Naive B cell (primary cell): ENCODE measurements at regions not wholly inside any gene's neighbourhood (a gene's known extent, or its start where the extent isn't known, plus 50 kb on each side); places are given as distances from the start of the nearest gene placed in this dataset.

ENCODE experiments used
- ATAC-seq, 2 donors: fragments of 150-1000 bp; cut with Tn5 transposase; 2 replicates each; pipeline ENCODE4 v1.10.0; 2021; ENCODE audit warnings: low read depth in 2 of 2, mild to moderate bottlenecking in 2 of 2, moderate library complexity in 2 of 2
- DNase-seq: peaks from one replicate; pipeline ENCODE4 v3.0.0; 2022
- H3K27ac Mint-ChIP-seq, 6 donors: one replicate each; pipeline ENCODE4 v1.8.0; 2020 to 2022; ENCODE audit warnings: mild to moderate bottlenecking in 6 of 6, mixed read lengths in 6 of 6, moderate library complexity in 5 of 6, inconsistent platforms in 2 of 6
- H3K27me3 Mint-ChIP-seq, 3 donors: one replicate each; pipeline ENCODE4 v1.8.0; 2021 to 2022; ENCODE audit warnings: mixed read lengths in 3 of 3, mild to moderate bottlenecking in 1 of 3
- H3K36me3 Mint-ChIP-seq, 2 donors: one replicate each; pipeline ENCODE4 v1.8.0; 2020 to 2022; ENCODE audit warnings: mixed read lengths in 2 of 2, inconsistent platforms in 1 of 2, mild to moderate bottlenecking in 1 of 2
- H3K4me1 Mint-ChIP-seq, 3 donors: one replicate each; pipeline ENCODE4 v1.8.0; 2020 to 2022; ENCODE audit warnings: mixed read lengths in 3 of 3, inconsistent platforms in 1 of 3, mild to moderate bottlenecking in 1 of 3, moderate library complexity in 1 of 3
- H3K4me3 Mint-ChIP-seq, 8 donors: one replicate each; pipeline ENCODE4 v1.8.0; 2020 to 2022; ENCODE audit warnings: mild to moderate bottlenecking in 8 of 8, mixed read lengths in 8 of 8, moderate library complexity in 8 of 8, inconsistent platforms in 2 of 8
- H3K9me3 Mint-ChIP-seq, 7 donors: one replicate each; pipeline ENCODE4 v1.8.0; 2020 to 2022; ENCODE audit warnings: mixed read lengths in 7 of 7, mild to moderate bottlenecking in 5 of 7, inconsistent platforms in 2 of 7, moderate library complexity in 1 of 7

DNA sequence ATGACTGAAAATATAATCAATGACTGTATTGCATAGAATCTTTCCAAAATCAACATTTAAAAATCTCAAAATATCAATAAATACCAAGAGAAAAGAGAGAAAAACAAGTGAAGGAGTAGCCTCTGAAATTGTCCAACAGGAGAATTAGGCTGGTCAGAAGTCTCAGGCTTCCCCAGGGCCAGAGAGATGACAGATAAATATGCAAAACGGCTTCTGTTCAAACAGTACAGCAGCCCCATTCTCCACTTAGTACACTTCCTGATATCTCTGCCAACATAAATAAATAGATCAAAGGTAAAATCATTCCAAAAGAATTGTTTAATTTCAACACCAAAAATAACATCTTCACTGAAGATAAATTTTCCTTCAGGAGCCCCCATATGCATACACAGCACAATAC is 204.7 kb upstream of the GABRA2 start:
- H3K4me1 Mint-ChIP-seq: no peaks in the 10 kb centered on the region
- H3K27ac Mint-ChIP-seq: no peak overlapping the region
- ATAC-seq (no peak), DNase-seq (no peak)
- H3K9me3 Mint-ChIP-seq: peaks cover 0 to 10% (median 5%) of the 10 kb centered on the region in 7 donors
- no peaks in the 10 kb centered on the region for H3K36me3 Mint-ChIP-seq
- H3K27me3 Mint-ChIP-seq: no peaks in the 10 kb centered on the region
- H3K4me3 Mint-ChIP-seq: no peak overlapping the region

DNA sequence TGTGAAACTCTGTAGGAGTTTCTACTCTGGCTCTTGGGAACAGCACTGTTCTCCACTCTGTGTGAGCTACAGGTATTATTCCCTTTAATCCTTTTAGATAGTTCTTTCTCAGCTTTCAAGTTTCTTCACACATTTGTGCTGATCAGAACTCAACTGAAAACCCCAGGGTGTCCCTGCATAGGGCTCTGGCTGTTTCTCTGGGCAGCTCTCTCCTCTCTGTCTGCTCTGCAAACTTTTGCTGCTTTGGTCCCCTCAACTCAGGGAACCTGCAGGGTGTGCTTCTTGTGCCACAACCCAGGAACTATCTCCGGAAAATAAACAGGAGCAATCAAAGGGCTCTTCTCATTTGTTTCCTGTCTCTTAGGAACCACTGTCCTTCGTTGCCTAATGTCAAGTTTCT is 196.6 kb upstream of the GABRA2 start:
- no peaks in the 10 kb centered on the region for H3K4me1 Mint-ChIP-seq

DNA sequence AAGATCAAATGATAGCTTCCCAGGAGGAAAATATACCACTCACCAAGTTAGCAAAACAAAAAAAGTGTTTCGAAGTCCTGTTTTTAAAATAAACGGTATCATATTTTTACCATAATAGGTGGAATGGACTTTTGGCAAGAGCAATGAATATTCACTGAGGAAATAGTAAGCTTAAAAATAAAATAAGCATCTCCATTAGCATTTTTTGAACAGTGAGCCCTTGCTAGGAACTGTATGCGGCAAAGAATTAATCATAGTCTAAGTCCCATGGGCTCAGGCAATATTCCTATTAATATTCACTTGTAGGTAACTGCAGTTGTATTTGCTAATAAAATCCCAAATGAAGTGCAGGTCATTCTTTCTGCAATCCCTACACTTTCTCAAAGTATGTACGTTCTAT is 191.7 kb upstream of the GABRA2 start:
- H3K4me1 Mint-ChIP-seq: no peaks in the 10 kb centered on the region
- no peak for DNase-seq

More for the DNA sequence above, 196.6 kb upstream of the GABRA2 start:
- ATAC-seq (no peak), DNase-seq (no peak)
- peaks cover 0 to 4% (median 2%) of the 10 kb centered on the region in 7 donors for H3K9me3 Mint-ChIP-seq
- H3K27ac Mint-ChIP-seq: no peak overlapping the region
- H3K27me3 Mint-ChIP-seq: no peaks in the 10 kb centered on the region
- H3K36me3 Mint-ChIP-seq: no peaks in the 10 kb centered on the region
- H3K4me3 Mint-ChIP-seq: no peak overlapping the region

DNA sequence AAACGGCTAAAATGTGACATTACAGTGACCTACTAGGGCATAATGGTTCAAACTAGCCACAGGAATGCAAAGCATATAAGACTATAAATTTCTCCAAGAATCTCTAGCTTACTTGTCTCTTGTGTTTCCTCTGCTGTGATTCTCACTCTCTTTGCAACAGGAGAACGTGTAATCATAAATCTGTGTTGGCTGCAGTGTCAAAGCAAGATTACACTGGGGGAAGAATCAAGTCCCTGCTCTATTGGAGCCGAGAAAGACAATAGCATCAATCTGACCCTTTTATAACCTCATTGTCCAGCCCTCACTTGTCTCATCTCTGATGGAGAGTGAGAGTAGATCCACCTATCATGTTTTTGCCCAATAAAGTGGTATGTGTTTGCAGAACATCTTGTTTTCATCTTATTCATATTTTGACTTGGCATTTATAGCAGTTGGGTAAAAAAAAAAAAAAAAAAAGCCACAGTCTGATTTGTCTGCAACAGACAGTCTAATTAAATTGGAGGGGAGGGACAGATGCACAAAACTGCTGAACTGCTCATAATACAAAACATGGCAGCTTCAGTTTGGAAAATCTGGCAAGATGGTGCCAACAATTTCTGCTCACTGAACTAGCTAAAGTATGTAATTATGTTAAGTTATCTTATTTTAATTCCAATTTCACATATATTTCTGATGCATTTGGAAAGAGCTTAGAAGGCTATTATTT is 165.0 kb upstream of the GABRA2 start:
- Mint-ChIP-seq H3K4me1 (no peaks in the 10 kb centered on the region), H3K4me3 (no peak overlapping the region), H3K27me3 (no peaks in the 10 kb centered on the region), H3K27ac (no peak overlapping the region), H3K36me3 (no peaks in the 10 kb centered on the region), H3K9me3 (peaks cover 0 to 4% (median 0%) of the 10 kb centered on the region in 7 donors)
- DNase-seq: no peak
- no peak for ATAC-seq

More for the DNA sequence above, 191.7 kb upstream of the GABRA2 start:
- H3K4me3 Mint-ChIP-seq: no peak overlapping the region
- peaks cover 0 to 4% (median 0%) of the 10 kb centered on the region in 7 donors for H3K9me3 Mint-ChIP-seq
- no peaks in the 10 kb centered on the region for H3K27me3 Mint-ChIP-seq
- ATAC-seq: no peak
- no peaks in the 10 kb centered on the region for H3K36me3 Mint-ChIP-seq
- no peak overlapping the region for H3K27ac Mint-ChIP-seq

DNA sequence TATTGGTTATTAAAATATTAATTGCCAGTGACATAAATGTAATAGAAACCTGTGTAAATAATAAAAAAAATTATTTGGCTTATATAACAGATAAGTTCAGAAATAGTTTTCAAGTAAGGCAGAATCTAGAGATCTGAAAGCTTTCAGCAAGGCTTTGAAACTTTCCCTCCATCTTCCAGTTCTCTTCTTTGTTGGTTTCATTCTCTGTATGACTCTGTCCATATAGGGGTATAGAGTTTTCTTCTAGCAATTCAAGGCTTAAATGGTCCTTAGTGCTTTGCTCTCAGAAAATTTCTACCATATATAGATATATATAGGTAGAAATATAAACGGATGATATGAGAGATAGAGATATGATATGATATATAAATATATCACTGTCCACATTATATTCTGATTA is 160.5 kb upstream of the GABRA2 start:
- H3K9me3 Mint-ChIP-seq: peaks cover 0 to 5% (median 0%) of the 10 kb centered on the region in 7 donors
- no peak overlapping the region for H3K4me3 Mint-ChIP-seq
- DNase-seq (no peak), ATAC-seq (no peak)
- H3K4me1 Mint-ChIP-seq: no peaks in the 10 kb centered on the region
- no peak overlapping the region for H3K27ac Mint-ChIP-seq
- no peaks in the 10 kb centered on the region for H3K27me3 Mint-ChIP-seq
- H3K36me3 Mint-ChIP-seq: no peaks in the 10 kb centered on the region

DNA sequence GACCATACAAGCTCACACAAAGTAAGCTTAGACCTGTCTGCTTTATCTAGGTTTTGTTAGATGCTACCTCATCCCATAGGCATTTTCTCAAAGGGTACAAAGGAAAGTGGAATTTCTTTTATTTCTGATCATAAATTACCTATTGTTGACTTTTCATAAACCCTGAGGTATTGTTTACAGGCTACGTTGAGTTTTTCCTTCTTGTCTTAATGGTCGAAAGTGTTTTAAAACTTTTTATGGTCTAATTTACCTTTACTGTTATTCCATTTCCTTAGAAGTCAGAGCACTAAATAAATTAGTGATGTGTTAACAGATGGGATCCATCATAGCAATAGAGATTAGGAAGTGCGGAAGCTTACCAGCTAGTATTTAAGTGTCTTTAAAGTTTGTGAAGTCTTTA is 159.2 kb upstream of the GABRA2 start:
- Mint-ChIP-seq H3K27me3 (no peaks in the 10 kb centered on the region), H3K4me3 (no peak overlapping the region), H3K27ac (no peak overlapping the region), H3K36me3 (no peaks in the 10 kb centered on the region), H3K4me1 (no peaks in the 10 kb centered on the region), H3K9me3 (peaks cover 0 to 5% (median 0%) of the 10 kb centered on the region in 7 donors)
- ATAC-seq: no peak
- DNase-seq: no peak

DNA sequence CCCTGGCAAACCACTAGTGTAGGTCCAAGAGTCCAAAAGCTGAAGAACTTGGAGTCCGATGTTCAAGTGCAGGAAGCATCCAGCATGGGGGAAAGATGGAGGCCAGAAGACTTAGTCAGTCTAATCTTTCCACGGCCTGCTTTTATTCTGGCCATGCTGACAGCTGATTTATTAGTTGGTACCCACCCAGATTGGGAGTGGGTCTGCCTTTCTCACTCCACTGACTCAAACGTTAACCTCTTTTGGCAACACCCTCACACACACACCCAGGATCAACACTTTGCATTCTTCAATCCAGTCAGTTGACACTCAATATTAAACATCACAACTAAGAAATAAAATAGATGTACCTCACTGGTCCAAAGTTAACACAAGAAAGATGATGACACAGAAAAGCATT is 134.8 kb upstream of the GABRA2 start:
- Mint-ChIP-seq H3K4me1 (no peaks in the 10 kb centered on the region), H3K27me3 (no peaks in the 10 kb centered on the region), H3K4me3 (no peak overlapping the region), H3K9me3 (peaks cover 0 to 11% (median 2%) of the 10 kb centered on the region in 7 donors), H3K36me3 (no peaks in the 10 kb centered on the region), H3K27ac (no peak overlapping the region)
- no peak for ATAC-seq
- DNase-seq: no peak

DNA sequence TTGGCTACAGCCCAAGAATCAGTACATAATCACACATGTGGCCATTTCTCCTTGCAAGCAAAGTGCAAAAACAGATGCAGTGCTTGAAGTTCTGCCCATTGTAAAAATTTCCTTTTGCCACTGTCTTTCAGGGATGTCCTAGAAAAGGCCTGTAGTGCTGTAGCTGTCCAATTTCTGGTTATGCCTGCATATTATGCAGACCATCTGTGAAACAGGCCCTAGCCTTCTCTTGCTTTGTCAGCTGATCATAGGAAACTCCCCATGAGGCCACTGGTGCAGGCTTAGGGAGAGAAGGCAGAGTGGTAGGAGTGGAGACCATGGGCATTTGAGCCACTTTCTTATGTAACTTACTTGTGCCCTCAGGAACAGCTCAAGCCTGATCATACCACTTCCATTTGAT is 130.4 kb upstream of the GABRA2 start:
- Mint-ChIP-seq H3K27ac (no peak overlapping the region), H3K27me3 (no peaks in the 10 kb centered on the region), H3K36me3 (no peaks in the 10 kb centered on the region), H3K4me3 (no peak overlapping the region), H3K9me3 (peaks cover 0 to 14% (median 4%) of the 10 kb centered on the region in 7 donors), H3K4me1 (no peaks in the 10 kb centered on the region)
- DNase-seq (no peak), ATAC-seq (no peak)

DNA sequence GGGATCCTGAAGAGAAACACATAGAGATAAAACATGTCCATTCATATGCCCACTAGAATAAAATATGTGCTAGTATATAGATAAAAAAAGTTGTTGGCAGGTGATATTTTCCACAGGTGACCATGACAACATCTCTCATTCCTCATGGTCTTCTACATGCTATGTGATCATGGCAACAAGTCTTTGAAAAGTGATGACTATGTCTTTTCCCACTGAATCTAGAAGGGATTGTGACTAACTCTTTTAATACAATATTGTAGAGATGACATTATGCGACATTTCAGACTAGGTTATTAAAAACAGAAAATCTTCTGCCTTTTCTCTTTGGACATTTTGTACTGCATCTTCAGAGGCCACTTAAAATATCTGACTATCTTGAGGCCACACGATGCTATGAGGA is 126.0 kb upstream of the GABRA2 start:
- H3K4me1 Mint-ChIP-seq: no peaks in the 10 kb centered on the region
- no peaks in the 10 kb centered on the region for H3K36me3 Mint-ChIP-seq
- ATAC-seq (no peak), DNase-seq (no peak)
- peaks cover 0 to 10% (median 5%) of the 10 kb centered on the region in 7 donors for H3K9me3 Mint-ChIP-seq
- no peak overlapping the region for H3K4me3 Mint-ChIP-seq
- no peaks in the 10 kb centered on the region for H3K27me3 Mint-ChIP-seq
- H3K27ac Mint-ChIP-seq: no peak overlapping the region

DNA sequence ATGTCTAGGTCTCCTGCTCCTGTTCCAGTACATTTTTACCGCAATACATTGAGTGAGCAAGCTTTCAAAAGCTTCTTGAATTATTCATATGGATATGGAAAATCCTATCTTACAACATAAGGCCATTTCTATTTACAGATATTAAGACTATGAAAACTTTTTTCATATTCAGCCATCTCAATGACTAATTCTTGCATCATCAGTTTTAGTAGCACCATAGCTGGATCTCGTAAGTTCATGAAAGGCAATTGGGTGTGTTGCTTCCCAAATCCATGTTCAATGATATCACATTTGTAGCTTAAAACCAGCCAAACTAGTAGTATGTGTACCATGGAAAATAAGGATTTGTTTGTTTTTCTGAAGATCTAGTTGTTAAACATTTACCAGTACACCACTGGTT is 118.3 kb upstream of the GABRA2 start:
- ATAC-seq: no peak
- peaks cover 0 to 2% (median 0%) of the 10 kb centered on the region in 7 donors for H3K9me3 Mint-ChIP-seq
- no peak overlapping the region for H3K27ac Mint-ChIP-seq
- no peaks in the 10 kb centered on the region for H3K4me1 Mint-ChIP-seq
- DNase-seq: no peak
- H3K4me3 Mint-ChIP-seq: no peak overlapping the region
- no peaks in the 10 kb centered on the region for H3K36me3 Mint-ChIP-seq
- H3K27me3 Mint-ChIP-seq: no peaks in the 10 kb centered on the region

DNA sequence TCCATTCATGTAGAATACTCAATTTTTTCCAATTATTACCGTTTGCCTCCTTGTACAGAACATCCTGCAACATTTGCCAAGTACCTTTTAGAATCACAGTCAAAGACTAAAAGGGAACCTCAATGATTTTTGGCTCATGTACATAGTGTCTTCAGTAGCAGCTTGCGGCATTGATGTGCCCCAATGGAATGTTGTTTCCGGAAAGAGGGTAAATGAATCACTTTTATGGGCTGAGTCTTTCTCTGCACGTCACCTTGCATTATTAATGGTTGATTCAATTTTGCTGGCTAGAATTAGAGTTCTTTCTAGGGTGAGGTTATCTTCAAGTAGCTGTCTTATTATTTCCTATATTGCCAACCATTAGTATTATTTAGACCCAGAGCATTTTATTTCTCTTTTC is 116.9 kb upstream of the GABRA2 start:
- ATAC-seq: no peak
- no peak for DNase-seq
- no peaks in the 10 kb centered on the region for H3K4me1 Mint-ChIP-seq
- H3K4me3 Mint-ChIP-seq: no peak overlapping the region
- H3K36me3 Mint-ChIP-seq: no peaks in the 10 kb centered on the region
- H3K27ac Mint-ChIP-seq: no peak overlapping the region
- H3K27me3 Mint-ChIP-seq: no peaks in the 10 kb centered on the region
- peaks cover 0 to 2% (median 0%) of the 10 kb centered on the region in 7 donors for H3K9me3 Mint-ChIP-seq

DNA sequence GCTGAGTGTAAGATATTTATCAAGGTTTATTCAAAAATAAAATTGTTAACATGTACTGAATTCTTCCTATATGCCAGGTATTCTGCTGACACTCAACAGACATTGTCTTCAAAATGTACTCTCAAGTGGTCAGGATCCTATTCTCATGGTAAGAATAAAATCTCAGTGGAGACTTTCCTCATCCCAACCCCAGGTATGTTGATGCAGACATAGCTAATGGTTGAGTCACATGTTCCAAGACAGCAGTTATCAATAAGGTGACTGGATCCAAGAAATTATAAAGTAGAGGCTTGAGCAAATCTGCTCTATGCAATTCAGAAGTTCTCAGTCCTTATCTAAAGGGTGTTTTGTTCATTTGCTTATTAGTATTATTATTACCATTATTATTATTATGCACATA is 115.2 kb upstream of the GABRA2 start:
- no peak for ATAC-seq
- H3K27ac Mint-ChIP-seq: no peak overlapping the region

DNA sequence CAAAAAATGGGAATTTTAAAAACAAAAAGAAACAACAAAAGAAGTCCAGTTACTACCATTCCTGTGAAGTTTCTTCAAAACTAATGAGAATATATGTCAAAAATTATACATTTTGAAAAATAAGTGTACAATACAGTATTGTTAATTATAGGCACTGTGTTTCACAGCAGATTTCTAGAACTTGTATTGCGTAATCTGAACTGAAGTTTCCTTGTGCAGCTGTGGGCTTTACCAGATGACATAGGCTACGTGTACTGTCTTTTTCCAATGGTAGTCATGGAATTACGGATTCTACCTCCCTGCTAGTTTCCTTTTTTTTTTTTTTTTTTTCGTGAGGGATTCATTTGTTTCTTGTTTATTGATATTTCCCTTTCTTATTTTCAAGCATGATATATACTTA is 113.8 kb upstream of the GABRA2 start:
- DNase-seq (no peak), ATAC-seq (no peak)
- no peaks in the 10 kb centered on the region for H3K27me3 Mint-ChIP-seq
- H3K4me1 Mint-ChIP-seq: no peaks in the 10 kb centered on the region
- no peak overlapping the region for H3K27ac Mint-ChIP-seq
- peaks cover 0 to 6% (median under 1%) of the 10 kb centered on the region in 7 donors for H3K9me3 Mint-ChIP-seq
- H3K4me3 Mint-ChIP-seq: no peak overlapping the region
- no peaks in the 10 kb centered on the region for H3K36me3 Mint-ChIP-seq

More for the DNA sequence above, 115.2 kb upstream of the GABRA2 start:
- no peaks in the 10 kb centered on the region for H3K4me1 Mint-ChIP-seq
- no peak for DNase-seq
- no peaks in the 10 kb centered on the region for H3K36me3 Mint-ChIP-seq
- H3K27me3 Mint-ChIP-seq: no peaks in the 10 kb centered on the region
- H3K9me3 Mint-ChIP-seq: peaks cover 0 to 6% (median 2%) of the 10 kb centered on the region in 7 donors
- no peak overlapping the region for H3K4me3 Mint-ChIP-seq

DNA sequence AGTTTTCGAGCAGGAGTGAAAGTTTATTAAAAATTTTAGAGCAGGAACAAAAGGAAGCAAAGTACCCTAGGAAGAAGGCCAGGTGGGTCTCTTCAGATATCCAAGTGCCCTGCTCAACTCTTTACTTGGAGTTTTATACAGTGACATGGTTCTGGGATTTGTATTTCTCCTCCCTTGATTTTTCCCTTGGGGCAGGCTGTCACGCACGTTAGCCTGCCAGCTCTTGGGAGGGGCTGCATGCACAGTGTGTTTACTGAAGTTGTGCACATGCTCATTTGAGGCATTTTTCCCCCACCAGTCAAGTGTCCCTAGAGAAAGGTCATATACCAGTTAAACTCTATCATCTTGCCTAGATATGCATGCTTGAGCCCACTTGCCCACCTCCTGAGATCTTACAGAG is 102.5 kb upstream of the GABRA2 start:
- DNase-seq (no peak), ATAC-seq (no peak)
- Mint-ChIP-seq H3K4me1 (no peaks in the 10 kb centered on the region), H3K4me3 (no peak overlapping the region), H3K36me3 (no peaks in the 10 kb centered on the region), H3K27me3 (no peaks in the 10 kb centered on the region), H3K27ac (no peak overlapping the region), H3K9me3 (peaks cover 0 to 4% (median 0%) of the 10 kb centered on the region in 7 donors)

DNA sequence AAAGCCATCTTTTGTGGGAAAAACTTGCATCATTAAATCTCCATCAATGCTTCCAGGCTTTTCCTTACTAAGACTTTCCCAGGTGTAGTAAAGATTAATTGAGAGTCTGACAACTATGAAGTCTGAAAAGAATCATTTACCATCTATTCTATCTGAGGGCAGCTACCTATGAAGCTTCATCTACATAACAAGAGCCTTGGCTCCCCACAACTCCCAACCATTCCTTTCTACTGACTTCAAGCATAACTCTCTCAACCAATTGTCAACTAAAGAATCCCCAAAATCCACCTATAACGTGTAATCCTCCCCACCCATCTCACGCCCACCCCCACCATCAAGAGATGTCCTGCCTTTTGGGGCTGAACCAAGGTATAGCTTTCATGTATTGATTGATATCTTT is 101.5 kb upstream of the GABRA2 start:
- peaks cover 0 to 4% (median 1%) of the 10 kb centered on the region in 7 donors for H3K9me3 Mint-ChIP-seq
- ATAC-seq: no peak
- no peaks in the 10 kb centered on the region for H3K27me3 Mint-ChIP-seq
- no peaks in the 10 kb centered on the region for H3K36me3 Mint-ChIP-seq
- no peak overlapping the region for H3K27ac Mint-ChIP-seq
- H3K4me1 Mint-ChIP-seq: no peaks in the 10 kb centered on the region
- no peak overlapping the region for H3K4me3 Mint-ChIP-seq
- no peak for DNase-seq
